ENCODE measurements at regions not wholly inside any gene's neighbourhood (a gene's known extent, or its start where the extent isn't known, plus 50 kb on each side); places are given as distances from the start of the nearest gene placed in this dataset.

DNA sequence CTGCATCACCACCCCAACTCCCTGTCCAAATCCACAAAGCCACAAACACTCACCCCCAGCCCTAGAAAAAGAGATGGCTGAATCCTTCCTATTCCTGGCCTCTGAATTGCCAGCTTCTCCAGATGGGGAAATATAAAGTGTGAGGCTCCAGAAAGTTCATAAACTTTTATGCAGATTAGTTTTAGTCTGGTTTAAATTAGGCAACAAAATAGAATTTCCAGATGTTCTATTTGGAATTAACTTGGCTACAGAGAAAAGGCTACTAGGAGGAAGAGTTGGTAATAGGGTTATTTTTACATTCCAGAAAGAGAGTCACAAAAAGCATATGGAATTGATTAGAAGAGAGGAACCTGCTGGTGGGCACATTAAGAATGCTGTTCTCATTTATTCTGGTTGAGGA is 56.0 kb downstream of the EN1 start:
- H3K9me3 ChIP-seq (ENCODE audit: control insufficient read depth in 2 of 2, low read length in 2 of 2) = no peaks in the 10 kb centered on the region
- H3K4me1 ChIP-seq (ENCODE audit: control insufficient read depth, insufficient read depth, low read length, poor library complexity, severe bottlenecking) = no peaks in the 10 kb centered on the region

DNA sequence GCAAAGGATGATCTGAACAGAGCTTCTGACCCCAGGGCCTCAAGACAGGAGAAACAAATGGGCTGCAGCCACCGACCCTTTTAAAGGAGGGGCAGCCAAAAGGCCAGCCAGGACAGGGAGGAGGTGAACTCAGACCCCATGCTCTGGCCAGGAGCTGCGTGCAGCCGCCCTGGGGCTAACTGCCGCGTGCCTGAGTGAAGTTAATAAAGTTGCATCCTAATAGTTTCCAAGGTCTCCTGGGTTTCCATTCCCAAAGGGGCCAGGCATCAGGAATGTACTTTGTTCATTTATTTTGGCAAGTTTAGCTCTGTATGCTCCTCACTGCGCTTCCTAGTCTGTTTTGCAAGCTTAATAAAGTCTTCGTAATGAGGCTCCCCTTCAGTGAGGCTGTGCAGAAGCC is 60.7 kb downstream of the EN1 start:
- no peaks in the 10 kb centered on the region for H3K9me3 ChIP-seq (ENCODE audit: control insufficient read depth in 2 of 2, low read length in 2 of 2)
- no peaks in the 10 kb centered on the region for H3K27me3 ChIP-seq (ENCODE audit: control insufficient read depth, insufficient read depth, low read length)
- no peak for ATAC-seq (ENCODE audit: low read depth in 2 of 2)
- H3K4me3 ChIP-seq (ENCODE audit: low read depth, low read length) = no peak overlapping the region
- H3K4me1 ChIP-seq (ENCODE audit: control insufficient read depth, insufficient read depth, low read length, poor library complexity, severe bottlenecking) = no peaks in the 10 kb centered on the region
- DNase-seq = no peak
- no peaks in the 10 kb centered on the region for H3K4me1 Mint-ChIP-seq
- H3K4me3 Mint-ChIP-seq = no peak overlapping the region
- peaks cover 0 to 1% (median 0%) of the 10 kb centered on the region in 7 donors for H3K9me3 Mint-ChIP-seq
- no peak overlapping the region for H3K27ac ChIP-seq (ENCODE audit: insufficient read depth, low read length, poor library complexity, severe bottlenecking)
- no peak overlapping the region for H3K27ac Mint-ChIP-seq
- peaks cover 9% of the 10 kb centered on the region for H3K27me3 Mint-ChIP-seq
- H3K36me3 Mint-ChIP-seq = no peaks in the 10 kb centered on the region
- no peaks in the 10 kb centered on the region for H3K36me3 ChIP-seq (ENCODE audit: control insufficient read depth, insufficient read depth, low read length)

More for the DNA sequence above, 56.0 kb downstream of the EN1 start:
- H3K36me3 ChIP-seq (ENCODE audit: control insufficient read depth, insufficient read depth, low read length) = no peaks in the 10 kb centered on the region
- Mint-ChIP-seq H3K4me1 (no peaks in the 10 kb centered on the region), H3K4me3 (no peak overlapping the region), H3K27ac (no peak overlapping the region), H3K27me3 (no peaks in the 10 kb centered on the region), H3K9me3 (peaks cover 0 to 1% (median 0%) of the 10 kb centered on the region in 7 donors), H3K36me3 (no peaks in the 10 kb centered on the region)
- H3K27me3 ChIP-seq (ENCODE audit: control insufficient read depth, insufficient read depth, low read length) = no peaks in the 10 kb centered on the region
- no peak for DNase-seq
- no peak overlapping the region for H3K4me3 ChIP-seq (ENCODE audit: low read depth, low read length)
- no peak overlapping the region for H3K27ac ChIP-seq (ENCODE audit: insufficient read depth, low read length, poor library complexity, severe bottlenecking)
- ATAC-seq (ENCODE audit: low read depth in 2 of 2) = no peak

DNA sequence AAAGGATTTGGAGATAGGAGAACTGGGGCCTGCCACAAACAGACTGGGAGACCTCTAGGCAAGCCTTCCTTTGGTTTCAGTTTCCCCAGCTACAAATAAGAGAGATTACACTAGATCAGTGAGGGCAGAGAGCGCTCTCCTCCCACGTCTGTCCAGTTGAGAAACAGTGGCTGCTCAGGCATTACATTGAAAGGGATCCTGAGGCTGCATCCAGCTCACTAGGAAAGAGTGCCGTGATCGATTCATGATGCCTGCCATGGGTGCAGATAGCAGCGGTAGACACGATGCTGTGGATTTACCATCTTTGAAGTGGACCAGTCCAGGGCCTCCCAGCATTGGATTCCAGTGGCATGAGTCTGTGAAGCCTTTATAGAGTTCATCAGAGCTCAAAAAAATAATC is 62.6 kb downstream of the EN1 start:
- H3K9me3 Mint-ChIP-seq = peaks cover 0 to 1% (median 0%) of the 10 kb centered on the region in 7 donors
- no peak for ATAC-seq (ENCODE audit: low read depth in 2 of 2)
- DNase-seq = no peak

DNA sequence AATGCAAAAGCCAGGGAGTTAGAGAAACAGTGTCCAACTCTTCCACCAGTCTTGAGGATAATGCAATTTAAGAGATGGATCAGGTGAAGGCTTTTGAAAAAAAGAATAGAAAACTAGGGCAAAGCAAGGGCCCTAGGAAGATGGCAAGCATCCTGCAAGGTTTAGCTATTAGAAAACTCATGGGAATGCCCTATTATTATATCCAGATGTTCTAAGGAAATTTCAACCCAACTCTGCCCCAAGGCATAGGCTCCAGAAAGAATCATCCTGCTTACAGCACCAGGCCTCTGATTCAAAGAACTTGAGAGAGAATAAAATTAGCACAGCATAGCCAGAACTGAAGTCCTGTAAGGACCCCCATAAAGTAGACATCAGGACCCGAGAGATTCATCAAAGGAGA is 68.1 kb downstream of the EN1 start:
- no peak for ATAC-seq (ENCODE audit: low read depth in 2 of 2)
- Mint-ChIP-seq H3K4me3 (no peak overlapping the region), H3K27me3 (peaks cover 16% of the 10 kb centered on the region), H3K4me1 (peaks cover 0 to 4% (median 0%) of the 10 kb centered on the region in 4 donors), H3K9me3 (peaks cover 0 to 1% (median 0%) of the 10 kb centered on the region in 7 donors), H3K36me3 (no peaks in the 10 kb centered on the region), H3K27ac (no peak overlapping the region)
- Histone ChIP-seq H3K4me3 (ENCODE audit: low read depth, low read length) (no peak overlapping the region), H3K36me3 (ENCODE audit: control insufficient read depth, insufficient read depth, low read length) (no peaks in the 10 kb centered on the region), H3K27me3 (ENCODE audit: control insufficient read depth, insufficient read depth, low read length) (peaks cover 6% of the 10 kb centered on the region), H3K27ac (ENCODE audit: insufficient read depth, low read length, poor library complexity, severe bottlenecking) (no peak overlapping the region), H3K9me3 (ENCODE audit: control insufficient read depth in 2 of 2, low read length in 2 of 2) (no peaks in the 10 kb centered on the region), H3K4me1 (ENCODE audit: control insufficient read depth, insufficient read depth, low read length, poor library complexity, severe bottlenecking) (peaks cover 4% of the 10 kb centered on the region)
- DNase-seq = no peak

More for the DNA sequence above, 62.6 kb downstream of the EN1 start:
- Histone ChIP-seq H3K36me3 (ENCODE audit: control insufficient read depth, insufficient read depth, low read length) (no peaks in the 10 kb centered on the region), H3K27me3 (ENCODE audit: control insufficient read depth, insufficient read depth, low read length) (peaks cover 2% of the 10 kb centered on the region), H3K4me1 (ENCODE audit: control insufficient read depth, insufficient read depth, low read length, poor library complexity, severe bottlenecking) (no peaks in the 10 kb centered on the region), H3K9me3 (ENCODE audit: control insufficient read depth in 2 of 2, low read length in 2 of 2) (no peaks in the 10 kb centered on the region), H3K27ac (ENCODE audit: insufficient read depth, low read length, poor library complexity, severe bottlenecking) (no peak overlapping the region), H3K4me3 (ENCODE audit: low read depth, low read length) (no peak overlapping the region)
- H3K4me1 Mint-ChIP-seq = no peaks in the 10 kb centered on the region
- H3K27me3 Mint-ChIP-seq = peaks cover 9% of the 10 kb centered on the region
- H3K4me3 Mint-ChIP-seq = no peak overlapping the region
- no peaks in the 10 kb centered on the region for H3K36me3 Mint-ChIP-seq
- H3K27ac Mint-ChIP-seq = no peak overlapping the region

DNA sequence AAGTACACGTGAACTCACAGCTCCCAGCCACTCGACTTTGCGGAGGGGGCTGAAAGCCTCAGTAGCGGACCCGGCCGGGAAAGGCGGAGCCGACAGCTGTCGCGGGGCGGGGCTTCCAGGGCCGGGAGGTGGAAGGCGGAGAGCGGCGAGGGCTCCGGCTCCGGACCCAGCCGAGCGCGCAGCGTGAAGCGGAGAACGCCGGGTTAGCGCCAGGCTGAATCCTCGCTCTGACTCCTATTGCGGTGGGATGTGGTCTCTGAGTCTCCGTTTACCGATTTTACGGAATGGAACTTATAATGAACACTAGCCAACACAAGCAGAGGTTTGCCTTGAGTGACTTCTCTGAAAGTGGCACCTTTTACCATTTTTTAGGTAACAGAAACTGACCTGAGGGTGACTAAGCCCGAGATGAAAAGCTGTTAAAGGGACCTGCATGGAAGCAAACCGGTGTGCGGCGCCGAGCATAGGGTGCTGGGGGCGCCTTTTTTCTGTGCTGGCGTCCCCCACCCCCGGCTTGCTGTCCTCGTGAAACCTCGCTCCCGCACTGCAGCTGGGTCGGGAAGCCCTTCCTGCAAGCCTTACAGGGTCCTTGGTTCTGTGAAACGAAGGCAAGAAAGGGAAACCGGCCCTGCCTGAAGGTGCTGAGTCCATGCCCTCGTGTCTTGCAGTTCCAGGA is 72.9 kb downstream of the EN1 start:
- ATAC-seq (ENCODE audit: low read depth in 2 of 2) (no peak), DNase-seq (peak in 1 of 3 donors; percentile 8)
- peaks cover 0 to 6% (median 0%) of the 10 kb centered on the region in 4 donors for H3K4me1 Mint-ChIP-seq

DNA sequence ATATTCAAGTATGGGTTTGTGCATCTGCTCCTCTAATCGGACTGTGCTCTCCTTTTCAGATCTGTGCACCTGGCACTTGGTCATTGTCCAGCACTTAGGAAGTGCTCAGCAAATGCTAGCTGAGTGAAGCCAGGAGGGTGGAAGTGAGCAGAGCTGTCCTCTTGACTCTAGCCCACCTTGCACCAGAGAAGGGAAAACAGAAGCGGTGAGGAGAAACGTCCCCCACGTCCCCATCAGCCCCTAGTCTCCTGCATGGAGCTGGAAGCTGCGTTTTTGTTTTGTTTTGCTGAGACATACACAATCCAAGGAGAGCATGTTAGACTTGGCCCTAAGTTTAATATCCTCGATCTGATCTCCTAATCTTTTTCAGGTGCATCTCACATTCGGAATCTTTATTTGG is 73.6 kb downstream of the EN1 start:
- peaks cover 0 to 3% (median 0%) of the 10 kb centered on the region in 7 donors for H3K9me3 Mint-ChIP-seq
- peaks cover 11% of the 10 kb centered on the region for H3K27me3 Mint-ChIP-seq
- no peaks in the 10 kb centered on the region for H3K36me3 Mint-ChIP-seq
- peaks cover 0 to 6% (median 0%) of the 10 kb centered on the region in 4 donors for H3K4me1 Mint-ChIP-seq
- Histone ChIP-seq H3K27me3 (ENCODE audit: control insufficient read depth, insufficient read depth, low read length) (peaks cover 7% of the 10 kb centered on the region), H3K36me3 (ENCODE audit: control insufficient read depth, insufficient read depth, low read length) (no peaks in the 10 kb centered on the region), H3K4me3 (ENCODE audit: low read depth, low read length) (no peak overlapping the region), H3K27ac (ENCODE audit: insufficient read depth, low read length, poor library complexity, severe bottlenecking) (no peak overlapping the region), H3K9me3 (ENCODE audit: control insufficient read depth in 2 of 2, low read length in 2 of 2) (no peaks in the 10 kb centered on the region), H3K4me1 (ENCODE audit: control insufficient read depth, insufficient read depth, low read length, poor library complexity, severe bottlenecking) (peaks cover 4% of the 10 kb centered on the region)
- H3K27ac Mint-ChIP-seq = no peak overlapping the region
- no peak for ATAC-seq (ENCODE audit: low read depth in 2 of 2)
- no peak for DNase-seq
- H3K4me3 Mint-ChIP-seq = no peak overlapping the region

More for the DNA sequence above, 72.9 kb downstream of the EN1 start:
- Mint-ChIP-seq H3K4me3 (peak overlapping the region in 2 of 4 donors; percentile 22 to 24), H3K27ac (no peak overlapping the region), H3K27me3 (peaks cover 11% of the 10 kb centered on the region), H3K36me3 (no peaks in the 10 kb centered on the region), H3K9me3 (peaks cover 0 to 3% (median 0%) of the 10 kb centered on the region in 7 donors)
- peaks cover 4% of the 10 kb centered on the region for H3K4me1 ChIP-seq (ENCODE audit: control insufficient read depth, insufficient read depth, low read length, poor library complexity, severe bottlenecking)
- H3K9me3 ChIP-seq (ENCODE audit: control insufficient read depth in 2 of 2, low read length in 2 of 2) = no peaks in the 10 kb centered on the region
- H3K4me3 ChIP-seq (ENCODE audit: low read depth, low read length) = no peak overlapping the region
- H3K27me3 ChIP-seq (ENCODE audit: control insufficient read depth, insufficient read depth, low read length) = peaks cover 8% of the 10 kb centered on the region
- H3K36me3 ChIP-seq (ENCODE audit: control insufficient read depth, insufficient read depth, low read length) = no peaks in the 10 kb centered on the region
- no peak overlapping the region for H3K27ac ChIP-seq (ENCODE audit: insufficient read depth, low read length, poor library complexity, severe bottlenecking)

DNA sequence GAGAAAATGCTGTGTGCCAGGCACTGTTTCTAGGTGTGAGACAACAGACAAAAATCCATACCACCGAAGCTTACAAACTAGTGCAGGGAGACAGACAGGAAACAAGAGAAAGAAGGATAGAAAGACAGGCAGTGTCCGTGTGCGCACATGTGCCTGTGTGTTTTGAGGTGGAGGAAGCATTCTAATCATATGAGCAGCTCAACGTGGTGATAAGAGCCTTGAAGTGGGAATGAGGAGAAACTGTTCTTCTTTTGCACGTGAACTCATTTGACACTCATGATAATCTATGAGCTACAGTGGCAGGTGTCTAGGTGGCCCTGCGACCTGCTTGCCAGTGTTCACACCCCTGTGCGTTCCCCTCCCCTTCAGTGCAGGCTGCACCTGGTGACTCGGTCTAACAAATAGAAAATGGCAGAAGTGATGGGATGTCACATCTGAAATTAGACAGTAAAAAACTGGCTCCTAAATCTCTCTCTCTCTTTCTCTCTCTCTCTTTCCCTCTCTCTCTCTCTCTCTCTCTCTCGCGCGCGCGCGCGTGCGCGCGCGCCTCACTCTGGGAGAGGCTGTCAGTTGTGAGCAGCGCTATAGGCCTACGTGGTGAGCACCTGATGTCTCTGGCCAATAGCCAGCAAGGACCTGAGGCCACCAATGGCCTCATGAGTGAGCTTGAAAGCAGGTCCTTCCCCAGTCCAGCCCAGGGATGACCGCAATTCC is 74.8 kb downstream of the EN1 start:
- H3K4me1 ChIP-seq (ENCODE audit: control insufficient read depth, insufficient read depth, low read length, poor library complexity, severe bottlenecking) = peaks cover 4% of the 10 kb centered on the region
- H3K9me3 ChIP-seq (ENCODE audit: control insufficient read depth in 2 of 2, low read length in 2 of 2) = no peaks in the 10 kb centered on the region
- no peak overlapping the region for H3K4me3 Mint-ChIP-seq
- no peak overlapping the region for H3K4me3 ChIP-seq (ENCODE audit: low read depth, low read length)
- no peak for ATAC-seq (ENCODE audit: low read depth in 2 of 2)
- peaks cover 0 to 3% (median 0%) of the 10 kb centered on the region in 7 donors for H3K9me3 Mint-ChIP-seq
- H3K27me3 Mint-ChIP-seq = peaks cover 11% of the 10 kb centered on the region
- no peak for DNase-seq
- peaks cover 0 to 6% (median 0%) of the 10 kb centered on the region in 4 donors for H3K4me1 Mint-ChIP-seq
- H3K27ac Mint-ChIP-seq = no peak overlapping the region
- H3K27me3 ChIP-seq (ENCODE audit: control insufficient read depth, insufficient read depth, low read length) = peaks cover 7% of the 10 kb centered on the region
- H3K36me3 ChIP-seq (ENCODE audit: control insufficient read depth, insufficient read depth, low read length) = no peaks in the 10 kb centered on the region
- no peaks in the 10 kb centered on the region for H3K36me3 Mint-ChIP-seq
- no peak overlapping the region for H3K27ac ChIP-seq (ENCODE audit: insufficient read depth, low read length, poor library complexity, severe bottlenecking)
